ENCODE measurements at regions not wholly inside any gene's neighbourhood (a gene's known extent, or its start where the extent isn't known, plus 50 kb on each side); places are given as distances from the start of the nearest gene placed in this dataset.
"Not testable (repeated sequence)": the region's sequence is repeated elsewhere in the genome, so short reads cannot be mapped to it uniquely, and the experiment has no call there.

GRCh38 chr2:240191001-240191400 is 50.5 kb upstream of the OTOS start:
- DNase-seq: no peak

GRCh38 chr2:240192661-240193060 is 52.2 kb upstream of the OTOS start:
- no peak for DNase-seq

- not testable (repeated sequence) for DNase-seq
These were observed 53.9 kb upstream of the OTOS start for GRCh38 chr2:240194341-240194762.

GRCh38 chr2:240195316-240195861 is 54.9 kb upstream of the OTOS start:
- DNase-seq: no peak

- DNase-seq: no peak
These were observed 56.4 kb upstream of the OTOS start for GRCh38 chr2:240196716-240197461.

GRCh38 chr2:240197462-240198139 is 57.1 kb upstream of the OTOS start:
- no peak for DNase-seq

- DNase-seq: no peak
These were observed 57.8 kb upstream of the OTOS start for GRCh38 chr2:240198226-240198625.

GRCh38 chr2:240199133-240199870 is 58.8 kb upstream of the OTOS start:
- no peak for DNase-seq

- no peak for DNase-seq
These were observed 60.0 kb upstream of the OTOS start for GRCh38 chr2:240200230-240201051.

- no peak for DNase-seq
These were observed 61.4 kb upstream of the OTOS start for GRCh38 chr2:240201866-240202265.

- no peak for DNase-seq
These were observed 62.1 kb upstream of the OTOS start for GRCh38 chr2:240202586-240202985.

- DNase-seq: no peak
These were observed 62.8 kb upstream of the OTOS start for GRCh38 chr2:240203031-240203787.

- no peak for DNase-seq
These were observed 63.4 kb upstream of the OTOS start for GRCh38 chr2:240203788-240204270.

GRCh38 chr2:240204431-240205276 is 64.2 kb upstream of the OTOS start:
- no peak for DNase-seq

- no peak for DNase-seq
These were observed 64.9 kb upstream of the OTOS start for GRCh38 chr2:240205348-240205747.

- DNase-seq: no peak
These were observed 65.3 kb upstream of the OTOS start for GRCh38 chr2:240205772-240206171.

- no peak for DNase-seq
These were observed 66.2 kb upstream of the OTOS start for GRCh38 chr2:240206630-240207029.

GRCh38 chr2:240207661-240208060 is 67.2 kb upstream of the OTOS start:
- DNase-seq: no peak

GRCh38 chr2:240208096-240208495 is 67.6 kb upstream of the OTOS start:
- DNase-seq: no peak

- no peak for DNase-seq
These were observed 68.3 kb upstream of the OTOS start for GRCh38 chr2:240208631-240209211.

All from NCI-H524 treated with DMSO at 0.1 percent for 48 hours (cell line).